ENCODE measurements at regions not wholly inside any gene's neighbourhood (a gene's known extent, or its start where the extent isn't known, plus 50 kb on each side); places are given as distances from the start of the nearest gene placed in this dataset.

GRCh38 chr12:4056910-4057845 lies 184.0 kb upstream of the PARP11 start:
- no peak overlapping the region for H3K27ac Mint-ChIP-seq
- no peak overlapping the region for H3K4me3 Mint-ChIP-seq
- H3K27me3 ChIP-seq (ENCODE audit: insufficient read depth, low read length, poor library complexity, severe bottlenecking): no peaks in the 10 kb centered on the region
- H3K27me3 Mint-ChIP-seq: no peaks in the 10 kb centered on the region
- no peaks in the 10 kb centered on the region for H3K36me3 ChIP-seq (ENCODE audit: insufficient read depth, low read length)
- no peak overlapping the region for H3K27ac ChIP-seq (ENCODE audit: low read depth, low read length)
- no peaks in the 10 kb centered on the region for H3K4me1 ChIP-seq (ENCODE audit: insufficient read depth, low read length)
- H3K4me1 Mint-ChIP-seq: peaks cover 3 to 10% (median 4%) of the 10 kb centered on the region in 3 donors
- no peaks in the 10 kb centered on the region for H3K9me3 Mint-ChIP-seq
- H3K4me3 ChIP-seq (ENCODE audit: low read length): no peak overlapping the region
- DNase-seq: no peak
- no peaks in the 10 kb centered on the region for H3K9me3 ChIP-seq (ENCODE audit: low read length)
- CTCF ChIA-PET: interaction anchor here (1.2 kb wide), 1 partner anchor 220 kb away, joined by 3 read pairs; no protein-coding TSS in a partner anchor
- peaks cover 0 to 1% (median 0%) of the 10 kb centered on the region in 3 donors for H3K36me3 Mint-ChIP-seq
- POLR2A ChIA-PET: interaction anchor here (0.7 kb wide), 1 partner anchor 237 kb away, joined by 3 read pairs; no protein-coding TSS in a partner anchor

GRCh38 chr12:4054630-4055029 lies 181.4 kb upstream of the PARP11 start:
- H3K4me3 ChIP-seq (ENCODE audit: low read length): no peak overlapping the region
- Mint-ChIP-seq H3K9me3 (no peaks in the 10 kb centered on the region), H3K27me3 (no peaks in the 10 kb centered on the region), H3K4me3 (no peak overlapping the region), H3K36me3 (peaks cover 0 to 1% (median 0%) of the 10 kb centered on the region in 3 donors), H3K27ac (no peak overlapping the region), H3K4me1 (peaks cover 3 to 16% (median 7%) of the 10 kb centered on the region in 3 donors)
- H3K27me3 ChIP-seq (ENCODE audit: insufficient read depth, low read length, poor library complexity, severe bottlenecking): no peaks in the 10 kb centered on the region
- no peaks in the 10 kb centered on the region for H3K4me1 ChIP-seq (ENCODE audit: insufficient read depth, low read length)
- no peaks in the 10 kb centered on the region for H3K9me3 ChIP-seq (ENCODE audit: low read length)
- CTCF ChIA-PET: no interaction called here
- POLR2A ChIA-PET: no interaction called here
- no peaks in the 10 kb centered on the region for H3K36me3 ChIP-seq (ENCODE audit: insufficient read depth, low read length)
- H3K27ac ChIP-seq (ENCODE audit: low read depth, low read length): no peak overlapping the region
- DNase-seq: no peak

- Histone ChIP-seq H3K27me3 (ENCODE audit: insufficient read depth, low read length, poor library complexity, severe bottlenecking) (no peaks in the 10 kb centered on the region), H3K4me1 (ENCODE audit: insufficient read depth, low read length) (no peaks in the 10 kb centered on the region), H3K9me3 (ENCODE audit: low read length) (no peaks in the 10 kb centered on the region), H3K27ac (ENCODE audit: low read depth, low read length) (no peak overlapping the region), H3K4me3 (ENCODE audit: low read length) (no peak overlapping the region), H3K36me3 (ENCODE audit: insufficient read depth, low read length) (no peaks in the 10 kb centered on the region)
- H3K4me3 Mint-ChIP-seq: no peak overlapping the region
- DNase-seq: no peak
- ChIA-PET POLR2A (no interaction called here), CTCF (no interaction called here)
- peaks cover 0 to 1% (median 0%) of the 10 kb centered on the region in 3 donors for H3K36me3 Mint-ChIP-seq
- H3K4me1 Mint-ChIP-seq: peaks cover 3 to 16% (median 5%) of the 10 kb centered on the region in 3 donors
- H3K9me3 Mint-ChIP-seq: no peaks in the 10 kb centered on the region
- no peak overlapping the region for H3K27ac Mint-ChIP-seq
- peaks cover 0 to 1% of the 10 kb centered on the region in 2 donors for H3K27me3 Mint-ChIP-seq
Observed at GRCh38 chr12:4052691-4053090, 179.5 kb upstream of the PARP11 start.

- ChIA-PET CTCF (no interaction called here), POLR2A (no interaction called here)
- Histone ChIP-seq H3K27me3 (ENCODE audit: insufficient read depth, low read length, poor library complexity, severe bottlenecking) (no peaks in the 10 kb centered on the region), H3K27ac (ENCODE audit: low read depth, low read length) (no peak overlapping the region), H3K4me3 (ENCODE audit: low read length) (no peak overlapping the region), H3K36me3 (ENCODE audit: insufficient read depth, low read length) (no peaks in the 10 kb centered on the region), H3K9me3 (ENCODE audit: low read length) (no peaks in the 10 kb centered on the region), H3K4me1 (ENCODE audit: insufficient read depth, low read length) (no peaks in the 10 kb centered on the region)
- no peak for DNase-seq
- Mint-ChIP-seq H3K36me3 (no peaks in the 10 kb centered on the region), H3K27me3 (peaks cover 0 to 1% of the 10 kb centered on the region in 2 donors), H3K4me3 (no peak overlapping the region), H3K4me1 (peaks cover 0 to 5% (median 3%) of the 10 kb centered on the region in 3 donors), H3K9me3 (no peaks in the 10 kb centered on the region), H3K27ac (no peak overlapping the region)
Observed at GRCh38 chr12:4051596-4051995, 178.4 kb upstream of the PARP11 start.

- Histone ChIP-seq H3K27ac (ENCODE audit: low read depth, low read length) (no peak overlapping the region), H3K9me3 (ENCODE audit: low read length) (no peaks in the 10 kb centered on the region), H3K4me1 (ENCODE audit: insufficient read depth, low read length) (no peaks in the 10 kb centered on the region), H3K27me3 (ENCODE audit: insufficient read depth, low read length, poor library complexity, severe bottlenecking) (no peaks in the 10 kb centered on the region), H3K36me3 (ENCODE audit: insufficient read depth, low read length) (no peaks in the 10 kb centered on the region), H3K4me3 (ENCODE audit: low read length) (no peak overlapping the region)
- no peak for DNase-seq
- ChIA-PET POLR2A (no interaction called here), CTCF (no interaction called here)
- Mint-ChIP-seq H3K36me3 (peaks cover 0 to 2% (median 0%) of the 10 kb centered on the region in 3 donors), H3K27ac (no peak overlapping the region), H3K27me3 (peaks cover 0 to 1% of the 10 kb centered on the region in 2 donors), H3K4me1 (peaks cover 0 to 5% (median 3%) of the 10 kb centered on the region in 3 donors), H3K4me3 (no peak overlapping the region), H3K9me3 (no peaks in the 10 kb centered on the region)
Observed at GRCh38 chr12:4050340-4050739, 177.1 kb upstream of the PARP11 start.

- Histone ChIP-seq H3K4me1 (ENCODE audit: insufficient read depth, low read length) (no peaks in the 10 kb centered on the region), H3K27ac (ENCODE audit: low read depth, low read length) (no peak overlapping the region), H3K9me3 (ENCODE audit: low read length) (no peaks in the 10 kb centered on the region), H3K36me3 (ENCODE audit: insufficient read depth, low read length) (no peaks in the 10 kb centered on the region), H3K27me3 (ENCODE audit: insufficient read depth, low read length, poor library complexity, severe bottlenecking) (no peaks in the 10 kb centered on the region), H3K4me3 (ENCODE audit: low read length) (no peak overlapping the region)
- ChIA-PET POLR2A (no interaction called here), CTCF (no interaction called here)
- no peak overlapping the region for H3K27ac Mint-ChIP-seq
- H3K36me3 Mint-ChIP-seq: peaks cover 0 to 5% (median 0%) of the 10 kb centered on the region in 3 donors
- H3K9me3 Mint-ChIP-seq: no peaks in the 10 kb centered on the region
- H3K4me1 Mint-ChIP-seq: peaks cover 0 to 5% (median 3%) of the 10 kb centered on the region in 3 donors
- peaks cover 0 to 1% of the 10 kb centered on the region in 2 donors for H3K27me3 Mint-ChIP-seq
- DNase-seq: no peak
- H3K4me3 Mint-ChIP-seq: no peak overlapping the region
Observed at GRCh38 chr12:4049298-4050080, 176.3 kb upstream of the PARP11 start.

GRCh38 chr12:4047421-4047820 lies 174.2 kb upstream of the PARP11 start:
- DNase-seq: no peak
- Mint-ChIP-seq H3K4me1 (peaks cover 0 to 5% (median 3%) of the 10 kb centered on the region in 3 donors), H3K27me3 (peaks cover 0 to 1% of the 10 kb centered on the region in 2 donors), H3K4me3 (no peak overlapping the region), H3K36me3 (peaks cover 0 to 5% (median 0%) of the 10 kb centered on the region in 3 donors), H3K9me3 (no peaks in the 10 kb centered on the region), H3K27ac (peak overlapping the region in 1 of 8 donors; percentile 57)
- Histone ChIP-seq H3K4me1 (ENCODE audit: insufficient read depth, low read length) (no peaks in the 10 kb centered on the region), H3K4me3 (ENCODE audit: low read length) (no peak overlapping the region), H3K36me3 (ENCODE audit: insufficient read depth, low read length) (no peaks in the 10 kb centered on the region), H3K27ac (ENCODE audit: low read depth, low read length) (no peak overlapping the region), H3K27me3 (ENCODE audit: insufficient read depth, low read length, poor library complexity, severe bottlenecking) (no peaks in the 10 kb centered on the region), H3K9me3 (ENCODE audit: low read length) (no peaks in the 10 kb centered on the region)
- POLR2A ChIA-PET: no interaction called here
- CTCF ChIA-PET: no interaction called here

- DNase-seq: no peak
- Histone ChIP-seq H3K27me3 (ENCODE audit: insufficient read depth, low read length, poor library complexity, severe bottlenecking) (no peaks in the 10 kb centered on the region), H3K4me3 (ENCODE audit: low read length) (no peak overlapping the region), H3K36me3 (ENCODE audit: insufficient read depth, low read length) (no peaks in the 10 kb centered on the region), H3K4me1 (ENCODE audit: insufficient read depth, low read length) (no peaks in the 10 kb centered on the region), H3K27ac (ENCODE audit: low read depth, low read length) (no peak overlapping the region), H3K9me3 (ENCODE audit: low read length) (no peaks in the 10 kb centered on the region)
- Mint-ChIP-seq H3K4me1 (peaks cover 0 to 2% (median under 1%) of the 10 kb centered on the region in 3 donors), H3K36me3 (peaks cover 0 to 5% (median 0%) of the 10 kb centered on the region in 3 donors), H3K27ac (no peak overlapping the region), H3K9me3 (no peaks in the 10 kb centered on the region), H3K4me3 (no peak overlapping the region), H3K27me3 (peaks cover 0 to 1% of the 10 kb centered on the region in 2 donors)
- POLR2A ChIA-PET: no interaction called here
- CTCF ChIA-PET: no interaction called here
Observed at GRCh38 chr12:4046495-4046840, 173.3 kb upstream of the PARP11 start.

All from CD8-positive, alpha-beta memory T cell (primary cell).